MM.1S (cell line): ENCODE measurements at regions not wholly inside any gene's neighbourhood (a gene's known extent, or its start where the extent isn't known, plus 50 kb on each side); places are given as distances from the start of the nearest gene placed in this dataset.

ENCODE experiments used
- DNase-seq: peaks from one replicate; pipeline ENCODE4 v3.0.0-alpha.2; 2015
- H2AFZ ChIP-seq: fragments of 300-600 bp; sonication (generic); 2 replicates; pipeline ENCODE4 v1.6.0; 2016; ENCODE audit warnings: antibody characterized with exemption, low read length
- H3F3A ChIP-seq: fragments of 300-600 bp; sonication (generic); 2 replicates; pipeline ENCODE4 v1.6.1; 2016; ENCODE audit warnings: mild to moderate bottlenecking, antibody characterized with exemption, low read length, moderate library complexity, mixed read lengths; ENCODE audit not compliant: insufficient read depth
- H3K27ac ChIP-seq: fragments of 300-600 bp; sonication (generic); 2 replicates; pipeline ENCODE4 v1.5.1; 2016; ENCODE audit warnings: mild to moderate bottlenecking, low read length
- H3K27me3 ChIP-seq: fragments of 300-600 bp; sonication (generic); replicated peaks from 2 replicates; pipeline ENCODE4 v1.6.0; 2016; ENCODE audit warnings: low read length; ENCODE audit not compliant: insufficient read depth
- H3K36me3 ChIP-seq: fragments of 300-600 bp; sonication (generic); replicated peaks from 2 replicates; pipeline ENCODE4 v1.6.1; 2016; ENCODE audit warnings: mild to moderate bottlenecking, low read length, mixed read lengths; ENCODE audit not compliant: insufficient read depth
- H3K4me1 ChIP-seq: fragments of 300-600 bp; sonication (generic); 2 replicates; pipeline ENCODE4 v1.6.1; 2016; ENCODE audit warnings: low read length, mixed read lengths
- H3K4me2 ChIP-seq: fragments of 300-600 bp; sonication (generic); 2 replicates; pipeline ENCODE4 v1.6.0; 2016; ENCODE audit warnings: low read depth, low read length
- H3K4me3 ChIP-seq: fragments of 300-600 bp; sonication (generic); 2 replicates; pipeline ENCODE4 v1.5.1; 2016; ENCODE audit warnings: low read length, mixed read lengths
- H3K79me2 ChIP-seq: fragments of 300-600 bp; sonication (generic); 2 replicates; pipeline ENCODE4 v1.6.1; 2016; ENCODE audit warnings: mixed run types, low read length, mixed read lengths
- H3K9ac ChIP-seq: fragments of 300-600 bp; sonication (generic); 2 replicates; pipeline ENCODE4 v1.6.1; 2016; ENCODE audit warnings: low read length, mixed read lengths
- H3K9me2 ChIP-seq: fragments of 300-600 bp; sonication (generic); replicated peaks from 2 replicates; pipeline ENCODE4 v1.6.1; 2016; ENCODE audit warnings: mild to moderate bottlenecking, low read length, mixed read lengths; ENCODE audit not compliant: insufficient read depth
- H3K9me3 ChIP-seq: fragments of 300-600 bp; sonication (generic); replicated peaks from 2 replicates; pipeline ENCODE4 v1.6.1; 2016; ENCODE audit warnings: mild to moderate bottlenecking, low read length, mixed read lengths; ENCODE audit not compliant: insufficient read depth
- H4K20me1 ChIP-seq: fragments of 300-600 bp; sonication (generic); 2 replicates; pipeline ENCODE4 v1.6.1; 2016; ENCODE audit warnings: mild to moderate bottlenecking, low read length, moderate library complexity, mixed read lengths; ENCODE audit not compliant: insufficient read depth
- CTCF ChIP-seq: fragments of 300-600 bp; sonication (generic); IDR thresholded peaks from 2 replicates; pipeline ENCODE4 v1.5.1; 2016; ENCODE audit warnings: antibody characterized with exemption, low read length, mixed read lengths
- EZH2 ChIP-seq: fragments of 300-600 bp; sonication (generic); optimal IDR thresholded peaks from 2 replicates; pipeline ENCODE3; 2017; ENCODE audit warnings: low read depth, mild to moderate bottlenecking, antibody characterized with exemption, low read length, mixed read lengths
- EZH2phosphoT487 ChIP-seq: fragments of 300-600 bp; sonication (generic); IDR thresholded peaks from 2 replicates; pipeline ENCODE4 v1.6.1; 2018; ENCODE audit warnings: antibody characterized with exemption, low read length

GRCh38 chrX:13169684-13170083 lies 125.3 kb upstream of the FAM9C start:
- no peak for DNase-seq

GRCh38 chrX:13168269-13168668 lies 123.8 kb upstream of the FAM9C start:
- Histone ChIP-seq H3K79me2 (no peaks in the 10 kb centered on the region), H3K9ac (no peak overlapping the region), H3K9me3 (no peaks in the 10 kb centered on the region), H3F3A (no peaks in the 10 kb centered on the region), H3K9me2 (no peaks in the 10 kb centered on the region), H3K4me1 (no peaks in the 10 kb centered on the region), H3K27me3 (no peaks in the 10 kb centered on the region), H3K4me3 (no peak overlapping the region), H2AFZ (no peak overlapping the region), H4K20me1 (no peaks in the 10 kb centered on the region), H3K36me3 (no peaks in the 10 kb centered on the region), H3K4me2 (no peak overlapping the region), H3K27ac (no peak overlapping the region)
- TF ChIP-seq EZH2 (no peak), CTCF (no peak), EZH2phosphoT487 (no peak)
- no peak for DNase-seq

More at GRCh38 chrX:13169684-13170083, 125.3 kb upstream of the FAM9C start:
- H3F3A ChIP-seq = no peaks in the 10 kb centered on the region
- no peak overlapping the region for H3K4me2 ChIP-seq
- no peak for TF ChIP-seq EZH2
- no peak for TF ChIP-seq EZH2phosphoT487
- TF ChIP-seq CTCF = no peak
- H3K9me3 ChIP-seq = no peaks in the 10 kb centered on the region
- no peaks in the 10 kb centered on the region for H3K9me2 ChIP-seq
- H3K4me1 ChIP-seq = no peaks in the 10 kb centered on the region
- no peak overlapping the region for H3K27ac ChIP-seq
- no peak overlapping the region for H3K4me3 ChIP-seq
- H3K27me3 ChIP-seq = no peaks in the 10 kb centered on the region
- no peak overlapping the region for H2AFZ ChIP-seq
- H4K20me1 ChIP-seq = no peaks in the 10 kb centered on the region
- no peaks in the 10 kb centered on the region for H3K79me2 ChIP-seq
- no peak overlapping the region for H3K9ac ChIP-seq
- H3K36me3 ChIP-seq = no peaks in the 10 kb centered on the region

- Histone ChIP-seq H3K4me2 (no peak overlapping the region), H3K9me2 (no peaks in the 10 kb centered on the region), H3K27me3 (no peaks in the 10 kb centered on the region), H3K4me3 (no peak overlapping the region), H3K9me3 (no peaks in the 10 kb centered on the region), H4K20me1 (no peaks in the 10 kb centered on the region), H3K4me1 (no peaks in the 10 kb centered on the region), H3F3A (no peaks in the 10 kb centered on the region), H3K36me3 (no peaks in the 10 kb centered on the region), H2AFZ (no peak overlapping the region), H3K27ac (no peak overlapping the region), H3K9ac (no peak overlapping the region), H3K79me2 (no peaks in the 10 kb centered on the region)
- no peak for DNase-seq
- TF ChIP-seq EZH2 = no peak
- TF ChIP-seq CTCF = no peak
- no peak for TF ChIP-seq EZH2phosphoT487
Measured at GRCh38 chrX:13167481-13168231, 123.2 kb upstream of the FAM9C start.
